Endothelial cell of umbilical vein (primary cell): ENCODE measurements at regions not wholly inside any gene's neighbourhood (a gene's known extent, or its start where the extent isn't known, plus 50 kb on each side); places are given as distances from the start of the nearest gene placed in this dataset.

ENCODE experiments used
- BruUV-seq: library from RNA; stranded (reverse); fragments of 400-500 nt; replicated peaks from 2 replicates; lab custom pipeline; 2021; lab: Mats Ljungman, UMichigan
- CTCF ChIA-PET: fragments of 300-600, 350-600 bp; sonication (Branson Sonifier 250); formaldehyde crosslinking; loops from one replicate; lab custom pipeline; 2021; ENCODE audit warnings: antibody characterized with exemption, inconsistent platforms; lab: Charles Lee
- POLR2A ChIA-PET: fragments of 300-600, 350-600 bp; sonication (Branson Sonifier 250); formaldehyde crosslinking; loops from one replicate; lab custom pipeline; 2021; ENCODE audit warnings: antibody characterized with exemption, inconsistent platforms; lab: Charles Lee
- DNase-seq: peaks from one replicate; pipeline ENCODE4 v3.0.0-alpha.2; 2011; ENCODE audit warnings: low read depth, low spot score
- FAIRE-seq: peaks from 2 replicates; lab custom pipeline; 2011; peaks lifted over from hg19 to GRCh38; lab: Jason Lieb, UNC
- H2AFZ ChIP-seq: 2 replicates; pipeline ENCODE4 v1.6.0; 2012; ENCODE audit warnings: low read depth, low read length, control low read depth, inconsistent platforms
- H3K27ac ChIP-seq: 2 replicates; pipeline ENCODE4 v1.5.1; 2011; ENCODE audit warnings: low read depth, mild to moderate bottlenecking, control low read depth, low read length, moderate library complexity; ENCODE audit not compliant: insufficient read depth
- H3K27me3 ChIP-seq, 2 experiments: 2 replicates each; pipeline versions ENCODE4 v1.6.0 to v1.6.1; 2011; ENCODE audit warnings: low read length in 2 of 2, mixed read lengths in 1 of 2; ENCODE audit not compliant: control insufficient read depth in 2 of 2, insufficient read depth in 2 of 2
- H3K36me3 ChIP-seq, 2 experiments: 2 replicates in 1 of 2; 3 replicates in 1 of 2; pipeline ENCODE4 v1.5.1; 2011; ENCODE audit warnings: low read length in 2 of 2, mild to moderate bottlenecking in 1 of 2, moderate library complexity in 1 of 2; ENCODE audit not compliant: control insufficient read depth in 2 of 2, insufficient read depth in 2 of 2; ENCODE audit errors: extremely low read depth in 1 of 2
- H3K4me1 ChIP-seq: 3 replicates; pipeline ENCODE4 v1.5.1; 2011; ENCODE audit warnings: mild to moderate bottlenecking, low read length; ENCODE audit not compliant: control insufficient read depth, insufficient read depth; ENCODE audit errors: extremely low read depth
- H3K4me2 ChIP-seq: 2 replicates; pipeline ENCODE4 v1.6.1; 2011; ENCODE audit warnings: low read length, control low read depth, mixed read lengths; ENCODE audit not compliant: insufficient read depth
- H3K4me3 ChIP-seq, 3 experiments: fragments of 200-600 bp in 1 of 3; sonication (generic), shearing (Covaris generic) in 1 of 3; replicated peaks in 1 of 3; 2 replicates each; pipeline ENCODE4 v1.5.1; 2011 to 2016; ENCODE audit warnings: control low read depth in 3 of 3, low read length in 3 of 3, mild to moderate bottlenecking in 2 of 3, inconsistent platforms in 1 of 3, low read depth in 1 of 3, moderate library complexity in 1 of 3; ENCODE audit not compliant: insufficient read depth in 1 of 3
- H3K79me2 ChIP-seq: 2 replicates; pipeline ENCODE4 v1.6.0; 2012; ENCODE audit warnings: low read length, inconsistent platforms; ENCODE audit not compliant: control insufficient read depth, insufficient read depth
- H3K9ac ChIP-seq: replicated peaks from 2 replicates; pipeline ENCODE3; 2011; ENCODE audit warnings: low read length, control low read depth; ENCODE audit not compliant: insufficient read depth; ENCODE audit errors: extremely low read depth
- H3K9me1 ChIP-seq: replicated peaks from 3 replicates; pipeline ENCODE4 v1.6.0; 2011; ENCODE audit warnings: mild to moderate bottlenecking, low read length; ENCODE audit not compliant: control insufficient read depth, insufficient read depth; ENCODE audit errors: extremely low read depth
- H3K9me3 ChIP-seq: replicated peaks from 2 replicates; pipeline ENCODE4 v1.5.1; 2012; ENCODE audit warnings: low read length, inconsistent platforms; ENCODE audit not compliant: control insufficient read depth, insufficient read depth
- H4K20me1 ChIP-seq: replicated peaks from 2 replicates; pipeline ENCODE3; 2011; ENCODE audit warnings: mild to moderate bottlenecking, low read length; ENCODE audit not compliant: control insufficient read depth, insufficient read depth; ENCODE audit errors: extremely low read depth
- CTCF ChIP-seq, 2 donors: IDR thresholded peaks; 1 replicate in 1 of 2; 2 replicates in 1 of 2; pipeline ENCODE4 v1.5.1; 2011; ENCODE audit warnings: low read length in 2 of 2, mild to moderate bottlenecking in 2 of 2, moderate library complexity in 2 of 2, control low read depth in 1 of 2, inconsistent platforms in 1 of 2, low read depth in 1 of 2; ENCODE audit not compliant: insufficient read depth in 1 of 2; ENCODE audit errors: extremely low read depth in 1 of 2
- EZH2 ChIP-seq: IDR thresholded peaks from 2 replicates; pipeline ENCODE4 v1.6.1; 2012; ENCODE audit warnings: borderline replicate concordance, low read depth, mild to moderate bottlenecking, moderate library complexity, low read length, inconsistent platforms; ENCODE audit not compliant: severe bottlenecking
- FOS ChIP-seq: IDR thresholded peaks from 2 replicates; pipeline ENCODE4 v1.6.1; 2011; ENCODE audit warnings: mild to moderate bottlenecking, low read length, moderate library complexity, borderline replicate concordance; ENCODE audit not compliant: insufficient read depth
- GATA2 ChIP-seq: IDR thresholded peaks from 2 replicates; pipeline ENCODE4 v1.7.0; 2011; ENCODE audit warnings: low read depth, mild to moderate bottlenecking, moderate library complexity, mixed read lengths, low read length; ENCODE audit not compliant: insufficient read length, insufficient read depth
- JUN ChIP-seq: IDR thresholded peaks from 2 replicates; pipeline ENCODE4 v1.6.1; 2011; ENCODE audit warnings: borderline replicate concordance, low read depth; ENCODE audit not compliant: insufficient read length, insufficient read depth
- MYC ChIP-seq: IDR thresholded peaks from one replicate; pipeline ENCODE4 v1.6.1; 2011; ENCODE audit warnings: mild to moderate bottlenecking, low read depth, low read length
- POLR2A ChIP-seq: IDR thresholded peaks from 2 replicates; pipeline ENCODE4 v1.6.1; 2012; ENCODE audit warnings: low read depth, mild to moderate bottlenecking, control low read depth, low read length
- POLR2AphosphoS5 ChIP-seq: IDR thresholded peaks from 2 replicates; pipeline ENCODE4 v1.6.1; 2012; ENCODE audit warnings: low read depth, mild to moderate bottlenecking, control low read depth, low read length, moderate library complexity; ENCODE audit not compliant: insufficient read depth
- dilution Hi-C: fragments of 300-500 bp; cut with MboI; formaldehyde crosslinking; loops from one replicate; pipeline ENCODE4 v1.15.0; 2019; ENCODE audit warnings: low sequenced_read_pairs; ENCODE audit not compliant: extremely low pct_ligation_motif_present
- intact Hi-C: fragments of 100-400 bp; cut with micrococcal nuclease; formaldehyde crosslinking; loops from one replicate; pipeline ENCODE4 v1.10.0; 2022
- TF ChIP-seq, protein P1 (sequence below): IDR thresholded peaks from 2 replicates; pipeline ENCODE4 v1.6.1; 2011; ENCODE audit not compliant: insufficient read depth, insufficient read length

DNA sequence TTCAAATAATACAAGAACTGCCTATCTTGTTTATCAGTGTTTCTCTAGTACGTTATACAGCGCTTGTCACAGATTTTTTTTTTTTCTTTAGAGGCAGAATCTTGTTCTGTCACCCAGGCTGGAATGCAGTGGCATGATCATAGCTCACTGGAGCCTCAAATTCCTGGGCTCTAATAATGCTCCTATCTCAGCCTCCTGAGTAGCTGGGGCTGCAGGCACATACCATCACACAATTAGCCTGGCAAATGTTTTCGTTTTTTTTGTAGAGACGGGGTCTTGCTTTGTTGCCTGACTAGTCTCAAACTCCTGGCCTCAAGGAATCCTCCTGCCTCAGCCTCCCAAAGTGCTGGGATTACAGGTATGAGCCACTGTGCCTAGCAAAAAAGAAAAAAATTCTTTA lies 66.0 kb upstream of the FREM2 start:
- Histone ChIP-seq H3K79me2 (no peaks in the 10 kb centered on the region), H3K4me3 (no peak overlapping the region), H3K27ac (no peak overlapping the region), H3K27me3 (no peaks in the 10 kb centered on the region), H3K4me1 (no peaks in the 10 kb centered on the region), H3K9me1 (no peaks in the 10 kb centered on the region), H3K36me3 (no peaks in the 10 kb centered on the region), H3K9ac (no peak overlapping the region), H3K9me3 (no peaks in the 10 kb centered on the region), H4K20me1 (no peaks in the 10 kb centered on the region), H3K4me2 (no peak overlapping the region), H2AFZ (no peak overlapping the region)
- no TSS peak for BruUV-seq
- ChIA-PET POLR2A (no interaction called here), CTCF (no interaction called here)
- FAIRE-seq (no peak), DNase-seq (no peak)
- dilution Hi-C loops, result no loop called here
- intact Hi-C loops, result no loop called here
- TF ChIP-seq EZH2 (no peak), GATA2 (no peak), POLR2AphosphoS5 (no peak), JUN (no peak), MYC (no peak), FOS (no peak), CTCF (IDR thresholded peaks at IDR 0.05; ENCODE audit: extremely low read depth in 1 of 2, insufficient read depth in 1 of 2, low read depth in 1 of 2, low read length in 2 of 2) (no peak), POLR2A (no peak)
- TF ChIP-seq, protein P1, sequence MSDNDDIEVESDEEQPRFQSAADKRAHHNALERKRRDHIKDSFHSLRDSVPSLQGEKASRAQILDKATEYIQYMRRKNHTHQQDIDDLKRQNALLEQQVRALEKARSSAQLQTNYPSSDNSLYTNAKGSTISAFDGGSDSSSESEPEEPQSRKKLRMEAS, result no peak
